HCT116 (cell line): ENCODE measurements at regions not wholly inside any gene's neighbourhood (a gene's known extent, or its start where the extent isn't known, plus 50 kb on each side); places are given as distances from the start of the nearest gene placed in this dataset.

Experiments used
- ATF3 ChIP-seq: IDR thresholded peaks from 2 replicates; pipeline ENCODE4 v1.6.1; 2012
- CTCF ChIP-seq, 3 experiments: fragments of 200-600 bp in 1 of 3; sonication (generic) in 1 of 3; IDR thresholded peaks in 2 of 3; conservative IDR thresholded peaks in 1 of 3; 2 replicates each; pipeline ENCODE4 v1.5.1; 2012 to 2017; ENCODE audit warnings: low read depth in 2 of 3, low read length in 2 of 3, antibody characterized with exemption in 1 of 3, borderline replicate concordance in 1 of 3, control low read depth in 1 of 3, mild to moderate bottlenecking in 1 of 3, mixed read lengths in 1 of 3, mixed run types in 1 of 3, moderate library complexity in 1 of 3; ENCODE audit not compliant: insufficient read depth in 1 of 3
- EZH2 ChIP-seq: fragments of 200-600 bp; sonication (generic); IDR thresholded peaks from 2 replicates; pipeline ENCODE4 v1.6.1; 2017; ENCODE audit warnings: antibody characterized with exemption, mixed run types
- EZH2phosphoT487 ChIP-seq: fragments of 200-600 bp; IDR thresholded peaks from 2 replicates; pipeline ENCODE4 v1.6.1; 2018; ENCODE audit warnings: antibody characterized with exemption, borderline replicate concordance
- MAX ChIP-seq: IDR thresholded peaks from 2 replicates; pipeline ENCODE4 v1.6.1; 2012
- POLR2A ChIP-seq: IDR thresholded peaks from 2 replicates; pipeline ENCODE4 v1.7.0; 2011; ENCODE audit warnings: borderline replicate concordance; ENCODE audit not compliant: insufficient read depth, insufficient read length; ENCODE audit errors: extremely low read depth
- POLR2AphosphoS5 ChIP-seq: IDR thresholded peaks from 2 replicates; pipeline ENCODE4 v1.6.1; 2011; ENCODE audit warnings: mild to moderate bottlenecking, low read depth, low read length, moderate library complexity
- RAD21 ChIP-seq: IDR thresholded peaks from 2 replicates; pipeline ENCODE4 v1.6.1; 2012; ENCODE audit warnings: low read depth, mild to moderate bottlenecking
- REST ChIP-seq: IDR thresholded peaks from 2 replicates; pipeline ENCODE4 v1.6.1; 2012; ENCODE audit warnings: low read depth
- SIN3A ChIP-seq: IDR thresholded peaks from 2 replicates; pipeline ENCODE4 v1.6.1; 2012; ENCODE audit warnings: low read depth
- SRF ChIP-seq: IDR thresholded peaks from 2 replicates; pipeline ENCODE4 v1.6.1; 2012; ENCODE audit warnings: low read depth
- YY1 ChIP-seq: IDR thresholded peaks from 2 replicates; pipeline ENCODE4 v1.6.1; 2011; ENCODE audit warnings: low read length, low read depth, moderate library complexity, mild to moderate bottlenecking; ENCODE audit not compliant: insufficient replicate concordance; ENCODE audit errors: extremely low read depth
- ZBTB33 ChIP-seq: IDR thresholded peaks from 2 replicates; pipeline ENCODE4 v1.6.1; 2011; ENCODE audit warnings: mild to moderate bottlenecking, low read length, moderate library complexity; ENCODE audit not compliant: insufficient replicate concordance; ENCODE audit errors: extremely low read depth
- ZNF274 ChIP-seq: fragments of 200-500 bp; sonication (Bioruptor generic); IDR thresholded peaks from 2 replicates; pipeline ENCODE4 v1.6.1; 2014; ENCODE audit warnings: mild to moderate bottlenecking, low read depth, low read length, inconsistent platforms

- TF ChIP-seq ATF3, result no peak
- no peak for TF ChIP-seq CTCF (IDR thresholded peaks at IDR 0.05 in 2 of 3, conservative IDR thresholded peaks at IDR 0.05 in 1 of 3; ENCODE audit: borderline replicate concordance in 1 of 3, insufficient read depth in 1 of 3, low read depth in 2 of 3, low read length in 2 of 3)
- no peak for TF ChIP-seq REST
- TF ChIP-seq SIN3A, result no peak
- TF ChIP-seq SRF, result no peak
- no peak for TF ChIP-seq POLR2AphosphoS5
- no peak for TF ChIP-seq MAX
- no peak for TF ChIP-seq RAD21
- TF ChIP-seq ZNF274, result no peak
- TF ChIP-seq POLR2A, result no peak
- no peak for TF ChIP-seq EZH2
- TF ChIP-seq EZH2phosphoT487, result no peak
- no peak for TF ChIP-seq YY1
- no peak for TF ChIP-seq ZBTB33
Measured at GRCh38 chr5:133778636-133779035, 166.3 kb upstream of the FSTL4 start.
